ENCODE measurements at regions not wholly inside any gene's neighbourhood (a gene's known extent, or its start where the extent isn't known, plus 50 kb on each side); places are given as distances from the start of the nearest gene placed in this dataset.

GRCh38 chr1:2935184-2935583 is 86.1 kb upstream of the ACTRT2 start:
- BruUV-seq (replicated peaks) = no TSS peak
- Histone ChIP-seq H2AFZ (ENCODE audit: low read length) (no peak overlapping the region), H3K36me3 (ENCODE audit: low read depth, low read length) (no peaks in the 10 kb centered on the region), H3K4me2 (ENCODE audit: low read length) (no peak overlapping the region), H3K9me3 (ENCODE audit: low read length) (no peaks in the 10 kb centered on the region; the same call in 1 of the 2 replicates), H3K27me3 (ENCODE audit: low read length) (peaks cover 71% of the 10 kb centered on the region), H3F3A (ENCODE audit: low read length, unreplicated experiment) (no peaks in the 10 kb centered on the region), H3K27ac (ENCODE audit: low read length) (no peak overlapping the region), H3K79me2 (ENCODE audit: low read length) (no peaks in the 10 kb centered on the region), H4K20me1 (ENCODE audit: low read length) (no peaks in the 10 kb centered on the region), H3K9ac (ENCODE audit: low read length) (no peak overlapping the region), H3K9me2 (replicated peaks; ENCODE audit: low read length) (no peaks in the 10 kb centered on the region), H3K4me3 (ENCODE audit: low read length) (no peak overlapping the region), H3K4me1 (ENCODE audit: insufficient read depth, low read length) (no peaks in the 10 kb centered on the region)
- ChIA-PET CTCF (no interaction called here), POLR2A (ENCODE audit: unreplicated experiment) (no interaction called here)
- ATAC-seq (no peak), DNase-seq (no peak)
- no peak for TF ChIP-seq EZH2 (IDR thresholded peaks at IDR 0.05; ENCODE audit: low read length, unreplicated experiment)
- no peak for TF ChIP-seq EZH2phosphoT487 (IDR thresholded peaks at IDR 0.05; ENCODE audit: borderline replicate concordance, low read length)
- no peak for TF ChIP-seq CTCF (conservative IDR thresholded peaks at IDR 0.05; ENCODE audit: low read depth, low read length)
- intact Hi-C loops (cut with micrococcal nuclease) = no loop called here

- Histone ChIP-seq H3K9ac (ENCODE audit: low read length) (no peak overlapping the region), H3K79me2 (ENCODE audit: low read length) (no peaks in the 10 kb centered on the region), H3F3A (ENCODE audit: low read length, unreplicated experiment) (no peaks in the 10 kb centered on the region), H3K4me3 (ENCODE audit: low read length) (no peak overlapping the region), H3K9me3 (ENCODE audit: low read length) (no peaks in the 10 kb centered on the region; the same call in 1 of the 2 replicates), H3K27me3 (ENCODE audit: low read length) (peaks cover 71% of the 10 kb centered on the region), H3K4me1 (ENCODE audit: insufficient read depth, low read length) (no peaks in the 10 kb centered on the region), H4K20me1 (ENCODE audit: low read length) (no peaks in the 10 kb centered on the region), H2AFZ (ENCODE audit: low read length) (no peak overlapping the region), H3K9me2 (replicated peaks; ENCODE audit: low read length) (no peaks in the 10 kb centered on the region), H3K27ac (ENCODE audit: low read length) (no peak overlapping the region), H3K36me3 (ENCODE audit: low read depth, low read length) (no peaks in the 10 kb centered on the region), H3K4me2 (ENCODE audit: low read length) (no peak overlapping the region)
- ATAC-seq = no peak
- no peak for DNase-seq
- BruUV-seq (replicated peaks) = no TSS peak
- no peak for TF ChIP-seq EZH2 (IDR thresholded peaks at IDR 0.05; ENCODE audit: low read length, unreplicated experiment)
- no peak for TF ChIP-seq EZH2phosphoT487 (IDR thresholded peaks at IDR 0.05; ENCODE audit: borderline replicate concordance, low read length)
- TF ChIP-seq CTCF (conservative IDR thresholded peaks at IDR 0.05; ENCODE audit: low read depth, low read length) = no peak
- ChIA-PET POLR2A (ENCODE audit: unreplicated experiment) (no interaction called here), CTCF (no interaction called here)
- intact Hi-C loops (cut with micrococcal nuclease) = no loop called here
Observed at GRCh38 chr1:2935751-2936390, 85.4 kb upstream of the ACTRT2 start.

All from PC-3 (cell line).